ENCODE measurements at regions not wholly inside any gene's neighbourhood (a gene's known extent, or its start where the extent isn't known, plus 50 kb on each side); places are given as distances from the start of the nearest gene placed in this dataset.
A peak's percentile ranks its signal among the peaks of the same experiment; 100 is the strongest.

GRCh38 chr2:64287202-64287740, 143.1 kb upstream of the PELI1 start:
- no peak for DNase-seq

GRCh38 chr2:64288321-64289193, 144.3 kb upstream of the PELI1 start:
- DNase-seq = peak; percentile 89

GRCh38 chr2:64289251-64289650, 145.0 kb upstream of the PELI1 start:
- DNase-seq = no peak

GRCh38 chr2:64289737-64290136, 145.5 kb upstream of the PELI1 start:
- DNase-seq = no peak

- peak; percentile 54 for DNase-seq
Observed at GRCh38 chr2:64291181-64291580, 147.0 kb upstream of the PELI1 start.

GRCh38 chr2:64295326-64296139, 151.3 kb upstream of the PELI1 start:
- DNase-seq = no peak

GRCh38 chr2:64296140-64296480, 151.9 kb upstream of the PELI1 start:
- DNase-seq = no peak

- no peak for DNase-seq
Observed at GRCh38 chr2:64296695-64297346, 152.6 kb upstream of the PELI1 start.

GRCh38 chr2:64298161-64298560, 153.9 kb upstream of the PELI1 start:
- no peak for DNase-seq

GRCh38 chr2:64300066-64300465, 153.9 kb upstream of the LGALSL start:
- no peak for DNase-seq

GRCh38 chr2:64303250-64303649, 150.7 kb upstream of the LGALSL start:
- no peak for DNase-seq

- DNase-seq = no peak
Observed at GRCh38 chr2:64307421-64307820, 146.5 kb upstream of the LGALSL start.

GRCh38 chr2:64311191-64311910, 142.6 kb upstream of the LGALSL start:
- no peak for DNase-seq

GRCh38 chr2:64311948-64312621, 141.9 kb upstream of the LGALSL start:
- peak; percentile 88 for DNase-seq

GRCh38 chr2:64312622-64313397, 141.2 kb upstream of the LGALSL start:
- no peak for DNase-seq

- no peak for DNase-seq
Observed at GRCh38 chr2:64313398-64313723, 140.6 kb upstream of the LGALSL start.

GRCh38 chr2:64315291-64315960, 138.5 kb upstream of the LGALSL start:
- no peak for DNase-seq

- DNase-seq = no peak
Observed at GRCh38 chr2:64317707-64318475, 136.1 kb upstream of the LGALSL start.

- DNase-seq = no peak
Observed at GRCh38 chr2:64318476-64318748, 135.6 kb upstream of the LGALSL start.

- DNase-seq = no peak
Observed at GRCh38 chr2:64319896-64320295, 134.1 kb upstream of the LGALSL start.
